ENCODE measurements at regions not wholly inside any gene's neighbourhood (a gene's known extent, or its start where the extent isn't known, plus 50 kb on each side); places are given as distances from the start of the nearest gene placed in this dataset.

DNA sequence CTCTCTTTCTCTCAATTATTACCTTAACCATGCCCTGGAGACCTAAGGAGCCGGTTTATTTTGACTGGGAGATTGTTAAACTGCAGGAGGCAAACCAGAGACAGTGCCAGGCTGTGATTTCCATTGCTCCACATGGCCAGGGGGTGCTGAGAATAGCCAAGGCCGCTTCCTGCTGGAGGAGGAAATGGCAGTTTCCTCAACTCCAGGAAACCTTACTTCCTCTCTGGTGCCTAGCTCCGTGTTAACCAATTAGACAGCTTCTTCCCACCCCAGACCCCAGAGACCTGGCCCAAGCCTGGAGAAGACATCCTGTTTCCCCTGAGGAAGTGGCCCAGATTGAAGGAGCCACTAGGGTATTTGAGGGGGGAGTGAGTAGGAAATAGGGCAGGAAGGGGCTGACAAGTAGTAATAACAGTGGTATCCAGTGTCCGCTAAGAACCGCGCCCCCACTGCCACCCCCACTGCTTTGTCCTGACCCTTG is 161.2 kb downstream of the PLPP3 start:
- Mint-ChIP-seq H3K27me3 (ENCODE audit: insufficient read depth) (no peaks in the 10 kb centered on the region), H3K9me3 (no peaks in the 10 kb centered on the region), H3K27ac (no peak overlapping the region), H3K36me3 (ENCODE audit: low read depth) (no peaks in the 10 kb centered on the region), H3K4me1 (peaks cover 46% of the 10 kb centered on the region), H3K4me3 (no peak overlapping the region)
- no peak overlapping the region for H3K9ac ChIP-seq (ENCODE audit: extremely low read depth, low read length, poor library complexity, severe bottlenecking)
- H3K36me3 ChIP-seq (ENCODE audit: control insufficient read depth, insufficient read depth, low read length), result no peaks in the 10 kb centered on the region
- WGBS, 2 experiments (ENCODE audit: insufficient coverage in 1 of 2, insufficient read length in 1 of 2), result 94 to 98% methylated on average over 5 to 6 of the region's 6 CpGs
- H3K9me3 ChIP-seq (ENCODE audit: control insufficient read depth, low read length), result no peaks in the 10 kb centered on the region
- DNase-seq, result no peak
- H3K27me3 ChIP-seq (ENCODE audit: control insufficient read depth, insufficient read depth, low read length, poor library complexity, severe bottlenecking), result no peaks in the 10 kb centered on the region
- no peak overlapping the region for H3K4me3 ChIP-seq (ENCODE audit: low read length)
- H3K4me1 ChIP-seq (ENCODE audit: control insufficient read depth, insufficient read depth, low read length), result peaks cover 5% of the 10 kb centered on the region
- TF ChIP-seq, protein P1, sequence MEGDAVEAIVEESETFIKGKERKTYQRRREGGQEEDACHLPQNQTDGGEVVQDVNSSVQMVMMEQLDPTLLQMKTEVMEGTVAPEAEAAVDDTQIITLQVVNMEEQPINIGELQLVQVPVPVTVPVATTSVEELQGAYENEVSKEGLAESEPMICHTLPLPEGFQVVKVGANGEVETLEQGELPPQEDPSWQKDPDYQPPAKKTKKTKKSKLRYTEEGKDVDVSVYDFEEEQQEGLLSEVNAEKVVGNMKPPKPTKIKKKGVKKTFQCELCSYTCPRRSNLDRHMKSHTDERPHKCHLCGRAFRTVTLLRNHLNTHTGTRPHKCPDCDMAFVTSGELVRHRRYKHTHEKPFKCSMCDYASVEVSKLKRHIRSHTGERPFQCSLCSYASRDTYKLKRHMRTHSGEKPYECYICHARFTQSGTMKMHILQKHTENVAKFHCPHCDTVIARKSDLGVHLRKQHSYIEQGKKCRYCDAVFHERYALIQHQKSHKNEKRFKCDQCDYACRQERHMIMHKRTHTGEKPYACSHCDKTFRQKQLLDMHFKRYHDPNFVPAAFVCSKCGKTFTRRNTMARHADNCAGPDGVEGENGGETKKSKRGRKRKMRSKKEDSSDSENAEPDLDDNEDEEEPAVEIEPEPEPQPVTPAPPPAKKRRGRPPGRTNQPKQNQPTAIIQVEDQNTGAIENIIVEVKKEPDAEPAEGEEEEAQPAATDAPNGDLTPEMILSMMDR (conservative IDR thresholded peaks at IDR 0.05), result no peak
- H3K27ac ChIP-seq (ENCODE audit: low read depth, low read length), result no peak overlapping the region

DNA sequence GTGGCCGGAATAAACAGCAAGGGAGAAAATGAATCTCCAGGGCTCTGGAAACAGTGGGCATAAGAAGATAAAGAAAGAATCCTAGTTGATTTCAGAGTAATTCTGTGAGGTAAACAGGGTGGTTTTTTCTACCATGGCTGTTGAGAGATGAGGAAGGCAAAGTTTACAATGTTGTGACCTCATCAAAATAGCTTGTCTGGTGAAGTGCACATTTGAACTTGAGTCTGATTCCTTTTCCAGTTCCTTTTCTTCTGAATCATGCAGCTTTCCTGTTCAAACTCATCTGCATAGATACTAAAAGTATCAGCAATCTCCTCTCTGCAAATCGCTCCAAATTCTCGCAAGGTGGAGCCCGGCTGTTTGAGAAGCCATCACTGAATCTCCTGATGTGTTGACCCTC is 161.7 kb downstream of the PLPP3 start:
- WGBS, 2 experiments (ENCODE audit: insufficient coverage in 1 of 2, insufficient read length in 1 of 2), result 84 to 92% methylated on average over 4 of the region's 4 CpGs
- H3K9me3 ChIP-seq (ENCODE audit: control insufficient read depth, low read length), result no peaks in the 10 kb centered on the region

DNA sequence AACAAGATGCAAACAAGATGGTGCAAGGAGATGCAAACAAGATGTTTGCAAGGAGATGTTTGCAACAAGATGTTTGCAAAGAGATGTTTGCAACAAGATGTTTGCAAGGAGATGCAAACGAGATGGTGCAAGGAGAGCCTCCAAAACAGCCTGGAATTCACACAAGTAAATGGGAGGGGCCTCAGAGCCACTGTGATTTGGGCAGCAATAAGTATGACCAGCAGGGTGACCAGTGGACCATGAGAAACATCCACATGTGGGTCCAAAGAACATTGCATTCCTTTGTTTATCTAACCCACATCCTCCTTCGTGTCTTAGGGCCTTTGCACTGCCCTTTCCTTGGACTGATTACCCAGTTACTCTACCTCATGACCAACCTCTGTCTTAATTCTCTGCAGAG is 162.9 kb downstream of the PLPP3 start:
- H3K27me3 Mint-ChIP-seq (ENCODE audit: insufficient read depth), result no peaks in the 10 kb centered on the region
- no peak overlapping the region for H3K27ac Mint-ChIP-seq
- 88 to 96% methylated on average over 2 of the region's 2 CpGs for WGBS, 2 experiments (ENCODE audit: insufficient coverage in 1 of 2, insufficient read length in 1 of 2)
- DNase-seq, result peak; percentile 49
- H3K4me1 ChIP-seq (ENCODE audit: control insufficient read depth, insufficient read depth, low read length), result peaks cover 5% of the 10 kb centered on the region
- H3K9me3 Mint-ChIP-seq, result no peaks in the 10 kb centered on the region
- no peak overlapping the region for H3K9ac ChIP-seq (ENCODE audit: extremely low read depth, low read length, poor library complexity, severe bottlenecking)
- H3K27me3 ChIP-seq (ENCODE audit: control insufficient read depth, insufficient read depth, low read length, poor library complexity, severe bottlenecking), result no peaks in the 10 kb centered on the region
- no peaks in the 10 kb centered on the region for H3K36me3 Mint-ChIP-seq (ENCODE audit: low read depth)
- no peak overlapping the region for H3K4me3 Mint-ChIP-seq
- H3K4me3 ChIP-seq (ENCODE audit: low read length), result no peak overlapping the region
- no peaks in the 10 kb centered on the region for H3K9me3 ChIP-seq (ENCODE audit: control insufficient read depth, low read length)
- TF ChIP-seq, protein P1 (conservative IDR thresholded peaks at IDR 0.05), result peak; percentile 65
- no peaks in the 10 kb centered on the region for H3K36me3 ChIP-seq (ENCODE audit: control insufficient read depth, insufficient read depth, low read length)
- no peak overlapping the region for H3K27ac ChIP-seq (ENCODE audit: low read depth, low read length)
- peaks cover 59% of the 10 kb centered on the region for H3K4me1 Mint-ChIP-seq

More for the DNA sequence above, 161.7 kb downstream of the PLPP3 start:
- Histone ChIP-seq H3K4me1 (ENCODE audit: control insufficient read depth, insufficient read depth, low read length) (peaks cover 5% of the 10 kb centered on the region), H3K4me3 (ENCODE audit: low read length) (no peak overlapping the region), H3K36me3 (ENCODE audit: control insufficient read depth, insufficient read depth, low read length) (no peaks in the 10 kb centered on the region), H3K27me3 (ENCODE audit: control insufficient read depth, insufficient read depth, low read length, poor library complexity, severe bottlenecking) (no peaks in the 10 kb centered on the region), H3K9ac (ENCODE audit: extremely low read depth, low read length, poor library complexity, severe bottlenecking) (no peak overlapping the region), H3K27ac (ENCODE audit: low read depth, low read length) (no peak overlapping the region)
- TF ChIP-seq, protein P1 (conservative IDR thresholded peaks at IDR 0.05), result no peak
- no peak for DNase-seq
- no peaks in the 10 kb centered on the region for H3K27me3 Mint-ChIP-seq (ENCODE audit: insufficient read depth)
- no peak overlapping the region for H3K27ac Mint-ChIP-seq
- peaks cover 47% of the 10 kb centered on the region for H3K4me1 Mint-ChIP-seq
- H3K9me3 Mint-ChIP-seq, result no peaks in the 10 kb centered on the region
- H3K36me3 Mint-ChIP-seq (ENCODE audit: low read depth), result no peaks in the 10 kb centered on the region
- no peak overlapping the region for H3K4me3 Mint-ChIP-seq

All from endodermal cell (in vitro differentiated cells).